Lung microvascular endothelial cell (primary cell): ENCODE measurements at regions not wholly inside any gene's neighbourhood (a gene's known extent, or its start where the extent isn't known, plus 50 kb on each side); places are given as distances from the start of the nearest gene placed in this dataset.
"Not testable (repeated sequence)": the region's sequence is repeated elsewhere in the genome, so short reads cannot be mapped to it uniquely, and the experiment has no call there.

Experiments
- DNase-seq, 2 donors: peaks; one replicate each; pipeline versions ENCODE4 v3.0.0 to v3.0.0-alpha.2; 2010; ENCODE audit warnings: low read depth in 2 of 2

- no peak for DNase-seq
Measured at GRCh38 chr4:160034501-160034900, 931.6 kb downstream of the RAPGEF2 start.

- no peak for DNase-seq
Measured at GRCh38 chr4:160038615-160039014, 935.7 kb downstream of the RAPGEF2 start.

- DNase-seq = no peak
Measured at GRCh38 chr4:160044693-160045092, 941.8 kb downstream of the RAPGEF2 start.

- DNase-seq = no peak
Measured at GRCh38 chr4:160082432-160083207, 979.7 kb downstream of the RAPGEF2 start.

GRCh38 chr4:160091631-160092030 is 988.8 kb downstream of the RAPGEF2 start:
- DNase-seq = no peak

- DNase-seq = no peak
Measured at GRCh38 chr4:160100316-160100715, 997.4 kb downstream of the RAPGEF2 start.

- DNase-seq = no peak
Measured at GRCh38 chr4:160110891-160111290, 1008.0 kb downstream of the RAPGEF2 start.

- no peak for DNase-seq
Measured at GRCh38 chr4:160117686-160118085, 1014.8 kb downstream of the RAPGEF2 start.

- DNase-seq = not testable (repeated sequence)
Measured at GRCh38 chr4:160125576-160126287, 1022.9 kb downstream of the RAPGEF2 start.

GRCh38 chr4:160127211-160127610 is 1024.3 kb downstream of the RAPGEF2 start:
- no peak for DNase-seq

- DNase-seq = no peak
Measured at GRCh38 chr4:160129439-160129838, 1026.6 kb downstream of the RAPGEF2 start.

- DNase-seq = no peak
Measured at GRCh38 chr4:160136021-160136420, 1033.1 kb downstream of the RAPGEF2 start.

- no peak for DNase-seq
Measured at GRCh38 chr4:160141206-160141605, 1038.3 kb downstream of the RAPGEF2 start.

GRCh38 chr4:160142579-160142978 is 1039.7 kb downstream of the RAPGEF2 start:
- no peak for DNase-seq

GRCh38 chr4:160143574-160143973 is 1040.7 kb downstream of the RAPGEF2 start:
- DNase-seq = no peak

- no peak for DNase-seq
Measured at GRCh38 chr4:160159457-160159856, 1056.6 kb downstream of the RAPGEF2 start.

- DNase-seq = no peak
Measured at GRCh38 chr4:160161026-160161425, 1058.1 kb downstream of the RAPGEF2 start.

GRCh38 chr4:160175064-160175643 is 1072.3 kb downstream of the RAPGEF2 start:
- DNase-seq = no peak

- no peak for DNase-seq
Measured at GRCh38 chr4:160180211-160180610, 1077.3 kb downstream of the RAPGEF2 start.

- DNase-seq = no peak
Measured at GRCh38 chr4:160182727-160183126, 1079.8 kb downstream of the RAPGEF2 start.

GRCh38 chr4:160184884-160185283 is 1082.0 kb downstream of the RAPGEF2 start:
- DNase-seq = no peak

GRCh38 chr4:160193787-160194186 is 1090.9 kb downstream of the RAPGEF2 start:
- no peak for DNase-seq

GRCh38 chr4:160194716-160195115 is 1091.8 kb downstream of the RAPGEF2 start:
- no peak for DNase-seq
